Epithelial cell of proximal tubule (primary cell): ENCODE measurements at regions not wholly inside any gene's neighbourhood (a gene's known extent, or its start where the extent isn't known, plus 50 kb on each side); places are given as distances from the start of the nearest gene placed in this dataset.
"Not testable (repeated sequence)": the region's sequence is repeated elsewhere in the genome, so short reads cannot be mapped to it uniquely, and the experiment has no call there.

Experiments
- DNase-seq: peaks from one replicate; pipeline ENCODE4 v3.0.0-alpha.2; 2011; ENCODE audit warnings: low read depth
- H3K4me3 ChIP-seq: 2 replicates; pipeline ENCODE4 v1.5.1; 2011; ENCODE audit warnings: low read depth, mild to moderate bottlenecking, low read length
- CTCF ChIP-seq: conservative IDR thresholded peaks from 2 replicates; pipeline ENCODE4 v1.5.1; 2012; ENCODE audit warnings: low read depth, mild to moderate bottlenecking, low read length

GRCh38 chr6:26754212-26754611 lies 94.7 kb upstream of the ZNF322 start:
- no peak overlapping the region for H3K4me3 ChIP-seq
- no peak for DNase-seq
- TF ChIP-seq CTCF = no peak

DNA sequence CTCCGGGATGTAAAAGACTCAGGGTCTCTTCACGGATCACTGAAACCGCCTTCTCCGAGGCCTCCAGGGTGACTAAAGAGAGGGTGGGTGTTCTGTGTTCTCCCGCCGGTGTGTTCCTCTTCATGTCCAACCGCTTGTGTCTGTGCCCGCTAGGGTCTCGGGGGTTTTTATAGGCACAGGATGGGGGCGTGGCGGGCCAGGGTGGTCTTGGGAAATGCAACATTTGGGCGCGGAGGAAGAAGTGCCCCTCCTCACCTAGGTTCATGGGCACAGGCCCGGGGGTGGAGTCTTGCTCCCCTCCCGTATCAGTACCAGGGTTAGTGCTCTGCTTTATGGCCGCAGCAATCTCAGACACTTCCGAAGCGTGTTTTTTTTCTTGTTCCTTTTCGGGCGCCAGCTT lies 95.3 kb upstream of the ZNF322 start:
- peak overlapping the region; percentile 24 for H3K4me3 ChIP-seq
- not testable (repeated sequence) for DNase-seq

DNA sequence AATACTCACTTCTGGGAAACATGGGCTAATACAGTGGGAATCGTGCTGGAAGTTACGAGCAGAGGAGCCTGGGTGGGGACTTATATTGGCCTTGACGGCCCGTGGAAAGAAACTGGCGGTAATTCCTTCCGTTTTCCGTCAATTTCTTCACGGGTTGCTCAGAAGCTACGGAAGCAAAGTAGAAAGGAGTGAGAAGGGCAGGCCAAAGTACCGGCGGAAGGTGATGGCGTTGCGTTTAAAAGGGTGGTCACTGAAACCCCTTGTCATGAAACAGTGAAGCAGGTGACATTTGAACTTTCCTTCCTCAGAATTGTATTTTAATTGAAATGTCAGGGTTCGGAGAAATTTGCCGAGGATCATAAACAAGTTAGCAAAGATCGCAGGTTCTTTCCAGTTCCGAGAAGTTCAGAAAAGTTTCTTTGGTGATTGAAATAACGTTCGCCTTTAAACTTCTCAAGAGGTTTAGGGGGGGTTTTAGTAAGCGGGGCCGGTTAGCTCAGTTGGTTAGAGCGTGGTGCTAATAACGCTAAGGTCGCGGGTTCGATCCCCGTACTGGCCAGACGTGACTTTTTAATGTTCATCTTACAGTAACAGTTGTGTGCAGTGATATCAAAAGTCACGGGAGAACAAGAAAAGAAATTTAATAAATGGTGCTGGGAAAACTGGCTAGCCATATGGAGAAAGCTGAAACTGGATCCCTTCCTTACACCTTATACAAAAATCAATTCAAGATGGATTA lies 96.7 kb upstream of the ZNF322 start:
- DNase-seq = not testable (repeated sequence)
- peak overlapping the region; percentile 48 for H3K4me3 ChIP-seq

DNA sequence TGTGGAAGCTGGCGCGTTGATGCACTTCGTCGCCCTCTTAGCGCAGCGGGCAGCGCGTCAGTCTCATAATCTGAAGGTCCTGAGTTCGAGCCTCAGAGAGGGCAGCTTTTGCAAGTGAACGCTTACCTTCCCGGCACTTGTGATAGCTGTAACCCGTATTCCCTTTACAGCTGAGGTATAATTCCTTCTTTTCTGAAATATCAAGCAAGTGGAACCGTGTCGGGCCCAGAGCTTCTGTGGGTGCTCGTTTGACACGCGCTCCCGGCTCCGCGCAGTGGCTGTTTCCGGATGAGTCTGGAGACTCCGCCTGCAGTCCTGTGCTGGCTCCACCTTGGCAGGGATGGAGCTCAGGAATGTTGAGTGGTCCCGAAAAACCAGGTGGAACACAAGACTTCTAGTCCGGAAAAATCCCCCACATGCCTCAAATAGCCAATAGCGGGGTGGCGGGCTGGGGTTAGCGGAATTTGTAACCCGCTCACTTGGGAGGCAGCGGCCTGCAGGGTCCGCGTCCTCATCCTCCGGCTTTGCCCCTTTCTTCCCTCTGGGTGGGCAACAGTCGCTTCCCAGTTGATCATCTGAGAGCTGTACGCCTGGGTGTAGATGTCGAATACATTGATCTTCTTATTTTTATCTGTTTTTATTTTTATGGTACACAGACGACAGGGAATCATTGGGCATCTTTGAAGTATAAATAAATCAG lies 106.8 kb upstream of the ZNF322 start:
- H3K4me3 ChIP-seq, DNase-seq: not testable (repeated sequence)

- not testable (repeated sequence) for DNase-seq, H3K4me3 ChIP-seq
Measured at GRCh38 chr6:26770941-26771666, 111.6 kb upstream of the ZNF322 start.

DNA sequence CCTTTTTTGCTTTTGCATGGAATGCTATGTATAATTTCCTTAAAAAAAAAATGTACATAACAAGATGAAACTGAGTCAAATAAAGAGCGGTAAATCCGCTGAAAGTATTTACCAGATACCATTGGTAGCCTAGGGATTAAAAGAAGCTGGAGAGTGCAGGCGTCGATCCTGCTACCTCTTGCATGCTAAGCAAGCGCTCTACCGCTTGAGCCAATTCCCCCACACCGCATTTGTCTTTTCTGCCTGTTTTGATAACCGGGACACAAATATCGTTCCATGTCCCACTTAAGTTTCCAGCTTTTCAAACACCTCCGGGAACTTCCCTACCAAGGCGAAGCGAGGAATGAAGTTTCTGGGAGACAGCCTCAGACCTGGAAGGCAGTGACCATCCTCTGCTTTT lies 113.9 kb upstream of the ZNF322 start:
- not testable (repeated sequence) for DNase-seq, H3K4me3 ChIP-seq

GRCh38 chr6:26780563-26780962 lies 121.0 kb upstream of the ZNF322 start:
- DNase-seq, H3K4me3 ChIP-seq: not testable (repeated sequence)

- not testable (repeated sequence) for DNase-seq, H3K4me3 ChIP-seq
Measured at GRCh38 chr6:26795474-26796307, 136.1 kb upstream of the ZNF322 start.

GRCh38 chr6:26799903-26800633 lies 140.5 kb upstream of the ZNF322 start:
- H3K4me3 ChIP-seq, DNase-seq: not testable (repeated sequence)

GRCh38 chr6:26803762-26804161 lies 144.2 kb upstream of the ZNF322 start:
- H3K4me3 ChIP-seq, DNase-seq: not testable (repeated sequence)

DNA sequence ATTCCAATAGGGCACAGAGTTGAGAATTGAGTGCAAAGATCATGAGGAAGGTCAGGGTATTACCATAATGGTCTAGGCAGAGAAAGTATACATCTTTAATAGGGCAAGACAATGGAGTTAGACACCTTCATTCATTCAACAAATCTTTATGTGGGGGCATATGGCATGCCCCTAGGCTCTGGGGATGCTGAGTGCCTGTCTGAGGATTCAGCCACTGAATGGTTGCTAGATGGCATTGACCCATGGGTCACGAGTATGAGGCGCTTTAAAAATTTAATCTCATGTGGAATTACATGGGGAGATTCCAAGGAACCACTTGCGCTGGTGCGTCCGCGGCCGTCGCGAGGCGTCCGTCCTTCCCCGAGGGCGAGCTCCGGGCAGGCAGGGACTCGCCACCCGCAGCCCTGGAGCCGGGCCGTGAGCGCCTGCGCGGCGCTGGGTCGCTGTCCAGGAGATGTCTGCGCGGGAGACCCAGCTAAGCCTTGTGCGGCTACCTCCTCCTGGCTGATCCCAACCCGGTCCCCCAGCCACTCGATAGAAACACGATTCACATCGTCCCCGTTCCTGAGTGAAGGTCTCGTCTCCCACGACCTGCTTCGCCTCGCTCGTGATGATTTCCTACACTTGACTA lies 152.1 kb upstream of the ZNF322 start:
- H3K4me3 ChIP-seq, DNase-seq: not testable (repeated sequence)

GRCh38 chr6:26818640-26819225 lies 159.2 kb upstream of the ZNF322 start:
- not testable (repeated sequence) for DNase-seq, H3K4me3 ChIP-seq

GRCh38 chr6:26827965-26828364 lies 168.4 kb upstream of the ZNF322 start:
- not testable (repeated sequence) for DNase-seq

DNA sequence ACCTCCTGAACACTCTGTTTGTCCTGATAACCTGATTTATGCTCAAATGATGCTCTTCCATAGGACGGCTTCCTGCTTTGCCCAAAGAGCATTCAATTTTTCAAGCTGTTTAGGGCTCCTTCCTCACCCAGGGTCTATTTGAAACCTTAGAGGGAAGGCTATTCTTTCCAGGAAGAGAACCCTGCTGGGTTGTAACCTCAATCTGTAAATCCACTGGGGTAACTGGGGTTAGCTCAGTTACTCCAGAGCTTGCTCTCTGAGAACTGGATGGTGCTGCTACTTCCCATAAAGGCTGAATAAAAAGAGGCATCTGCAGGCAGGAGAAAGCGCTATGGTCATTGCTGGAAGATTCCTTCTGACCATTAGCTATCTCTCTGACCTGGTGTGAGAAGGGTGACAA lies 169.9 kb upstream of the ZNF322 start:
- DNase-seq, H3K4me3 ChIP-seq: not testable (repeated sequence)

More at GRCh38 chr6:26827965-26828364, 168.4 kb upstream of the ZNF322 start:
- H3K4me3 ChIP-seq = not testable (repeated sequence)

GRCh38 chr6:26830992-26831391 lies 171.4 kb upstream of the ZNF322 start:
- not testable (repeated sequence) for H3K4me3 ChIP-seq

DNA sequence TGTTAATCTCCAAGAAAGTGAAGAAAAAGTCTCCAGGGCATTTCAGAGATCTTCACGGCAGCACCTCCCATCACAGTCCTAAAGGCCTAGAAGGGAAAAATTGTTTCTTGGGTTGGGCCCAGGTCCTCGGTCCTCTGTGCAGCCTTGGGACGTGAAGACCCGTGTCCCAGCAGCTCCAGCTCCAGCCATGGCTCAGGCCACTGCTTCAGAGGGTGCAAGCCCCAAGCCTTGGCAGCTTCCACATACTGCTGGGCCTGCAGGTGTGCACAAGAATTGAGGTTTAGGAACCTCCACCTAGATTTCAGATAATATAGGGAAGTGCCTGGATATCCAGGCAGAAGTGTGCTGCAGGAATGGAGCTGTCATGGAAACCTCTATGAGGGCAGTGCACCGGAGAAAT lies 176.2 kb upstream of the ZNF322 start:
- not testable (repeated sequence) for DNase-seq, H3K4me3 ChIP-seq

More at GRCh38 chr6:26830992-26831391, 171.4 kb upstream of the ZNF322 start:
- not testable (repeated sequence) for DNase-seq
